ENCODE measurements at regions not wholly inside any gene's neighbourhood (a gene's known extent, or its start where the extent isn't known, plus 50 kb on each side); places are given as distances from the start of the nearest gene placed in this dataset.

DNA sequence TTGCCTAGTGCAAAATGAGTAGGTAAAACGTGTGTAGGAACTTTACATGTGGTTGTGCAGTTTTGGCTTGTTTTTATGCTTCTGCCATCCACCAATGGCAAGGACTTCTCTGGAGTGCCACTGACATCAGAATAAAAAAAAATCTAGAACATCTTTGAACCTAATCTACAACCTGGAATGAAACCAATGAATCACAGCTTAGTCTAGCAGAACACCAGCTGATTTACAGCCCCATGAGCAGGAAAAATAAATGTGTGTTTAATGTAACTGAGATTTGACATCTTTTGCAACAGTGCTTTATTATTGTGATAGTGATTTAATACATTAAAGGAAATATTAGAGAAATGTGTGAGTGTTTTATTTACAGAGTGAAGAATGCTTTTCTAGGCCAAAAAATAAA lies 995.1 kb downstream of the PCDH7 start:
- TF ChIP-seq, protein P1, sequence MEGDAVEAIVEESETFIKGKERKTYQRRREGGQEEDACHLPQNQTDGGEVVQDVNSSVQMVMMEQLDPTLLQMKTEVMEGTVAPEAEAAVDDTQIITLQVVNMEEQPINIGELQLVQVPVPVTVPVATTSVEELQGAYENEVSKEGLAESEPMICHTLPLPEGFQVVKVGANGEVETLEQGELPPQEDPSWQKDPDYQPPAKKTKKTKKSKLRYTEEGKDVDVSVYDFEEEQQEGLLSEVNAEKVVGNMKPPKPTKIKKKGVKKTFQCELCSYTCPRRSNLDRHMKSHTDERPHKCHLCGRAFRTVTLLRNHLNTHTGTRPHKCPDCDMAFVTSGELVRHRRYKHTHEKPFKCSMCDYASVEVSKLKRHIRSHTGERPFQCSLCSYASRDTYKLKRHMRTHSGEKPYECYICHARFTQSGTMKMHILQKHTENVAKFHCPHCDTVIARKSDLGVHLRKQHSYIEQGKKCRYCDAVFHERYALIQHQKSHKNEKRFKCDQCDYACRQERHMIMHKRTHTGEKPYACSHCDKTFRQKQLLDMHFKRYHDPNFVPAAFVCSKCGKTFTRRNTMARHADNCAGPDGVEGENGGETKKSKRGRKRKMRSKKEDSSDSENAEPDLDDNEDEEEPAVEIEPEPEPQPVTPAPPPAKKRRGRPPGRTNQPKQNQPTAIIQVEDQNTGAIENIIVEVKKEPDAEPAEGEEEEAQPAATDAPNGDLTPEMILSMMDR (conservative IDR thresholded peaks at IDR 0.05; ENCODE audit: low read length) = no peak
- TF ChIP-seq EZH2phosphoT487 (IDR thresholded peaks at IDR 0.05; ENCODE audit: borderline replicate concordance, low read depth, low read length) = no peak
